ENCODE measurements at regions not wholly inside any gene's neighbourhood (a gene's known extent, or its start where the extent isn't known, plus 50 kb on each side); places are given as distances from the start of the nearest gene placed in this dataset.

GRCh38 chr9:30299126-30299780 lies 2085.2 kb upstream of the ACO1 start:
- Mint-ChIP-seq H3K4me3 (no peak overlapping the region), H3K27ac (no peak overlapping the region), H3K27me3 (ENCODE audit: insufficient read depth) (peaks cover 2% of the 10 kb centered on the region), H3K9me3 (peaks cover 7% of the 10 kb centered on the region), H3K4me1 (peaks cover 10% of the 10 kb centered on the region), H3K36me3 (ENCODE audit: low read depth) (no peaks in the 10 kb centered on the region)
- no peak for DNase-seq
- WGBS, 2 experiments (ENCODE audit: insufficient coverage in 1 of 2, insufficient read length in 1 of 2), result 93 to 97% methylated on average over 3 to 25 of the region's 25 CpGs
- H3K9ac ChIP-seq (ENCODE audit: extremely low read depth, low read length, poor library complexity, severe bottlenecking), result no peak overlapping the region
- H3K4me3 ChIP-seq (ENCODE audit: low read length), result no peak overlapping the region
- H3K36me3 ChIP-seq (ENCODE audit: control insufficient read depth, insufficient read depth, low read length), result no peaks in the 10 kb centered on the region
- H3K4me1 ChIP-seq (ENCODE audit: control insufficient read depth, insufficient read depth, low read length), result peaks cover 4% of the 10 kb centered on the region
- no peak for TF ChIP-seq CTCF (conservative IDR thresholded peaks at IDR 0.05)
- H3K27me3 ChIP-seq (ENCODE audit: control insufficient read depth, insufficient read depth, low read length, poor library complexity, severe bottlenecking), result no peaks in the 10 kb centered on the region
- H3K9me3 ChIP-seq (ENCODE audit: control insufficient read depth, low read length), result no peaks in the 10 kb centered on the region
- H3K27ac ChIP-seq (ENCODE audit: low read depth, low read length), result no peak overlapping the region

- WGBS, 2 experiments (ENCODE audit: insufficient coverage in 1 of 2, insufficient read length in 1 of 2), result 84 to 85% methylated on average over 5 of the region's 5 CpGs
- Mint-ChIP-seq H3K27me3 (ENCODE audit: insufficient read depth) (peaks cover 2% of the 10 kb centered on the region), H3K4me3 (no peak overlapping the region), H3K9me3 (peaks cover 7% of the 10 kb centered on the region), H3K4me1 (peaks cover 10% of the 10 kb centered on the region), H3K27ac (no peak overlapping the region), H3K36me3 (ENCODE audit: low read depth) (no peaks in the 10 kb centered on the region)
- Histone ChIP-seq H3K9me3 (ENCODE audit: control insufficient read depth, low read length) (no peaks in the 10 kb centered on the region), H3K27ac (ENCODE audit: low read depth, low read length) (no peak overlapping the region), H3K4me3 (ENCODE audit: low read length) (no peak overlapping the region), H3K36me3 (ENCODE audit: control insufficient read depth, insufficient read depth, low read length) (no peaks in the 10 kb centered on the region), H3K4me1 (ENCODE audit: control insufficient read depth, insufficient read depth, low read length) (peaks cover 4% of the 10 kb centered on the region), H3K27me3 (ENCODE audit: control insufficient read depth, insufficient read depth, low read length, poor library complexity, severe bottlenecking) (no peaks in the 10 kb centered on the region), H3K9ac (ENCODE audit: extremely low read depth, low read length, poor library complexity, severe bottlenecking) (no peak overlapping the region)
- no peak for TF ChIP-seq CTCF (conservative IDR thresholded peaks at IDR 0.05)
- DNase-seq, result no peak
Measured at GRCh38 chr9:30301271-30301963, 2083.0 kb upstream of the ACO1 start.

- no peaks in the 10 kb centered on the region for H3K4me1 Mint-ChIP-seq
- H3K27ac Mint-ChIP-seq, result no peak overlapping the region
- no peaks in the 10 kb centered on the region for H3K36me3 Mint-ChIP-seq (ENCODE audit: low read depth)
- Histone ChIP-seq H3K4me3 (ENCODE audit: low read length) (no peak overlapping the region), H3K27ac (ENCODE audit: low read depth, low read length) (no peak overlapping the region), H3K27me3 (ENCODE audit: control insufficient read depth, insufficient read depth, low read length, poor library complexity, severe bottlenecking) (no peaks in the 10 kb centered on the region), H3K9ac (ENCODE audit: extremely low read depth, low read length, poor library complexity, severe bottlenecking) (no peak overlapping the region), H3K9me3 (ENCODE audit: control insufficient read depth, low read length) (no peaks in the 10 kb centered on the region), H3K4me1 (ENCODE audit: control insufficient read depth, insufficient read depth, low read length) (no peaks in the 10 kb centered on the region), H3K36me3 (ENCODE audit: control insufficient read depth, insufficient read depth, low read length) (no peaks in the 10 kb centered on the region)
- no peak for TF ChIP-seq CTCF (conservative IDR thresholded peaks at IDR 0.05)
- H3K9me3 Mint-ChIP-seq, result no peaks in the 10 kb centered on the region
- H3K27me3 Mint-ChIP-seq (ENCODE audit: insufficient read depth), result no peaks in the 10 kb centered on the region
- WGBS, 2 experiments (ENCODE audit: insufficient coverage in 1 of 2, insufficient read length in 1 of 2), result 97 to 100% methylated on average over 1 to 2 of the region's 2 CpGs
- DNase-seq, result no peak
- H3K4me3 Mint-ChIP-seq, result no peak overlapping the region
Measured at GRCh38 chr9:30310711-30311110, 2073.7 kb upstream of the ACO1 start.
